ENCODE measurements at regions not wholly inside any gene's neighbourhood (a gene's known extent, or its start where the extent isn't known, plus 50 kb on each side); places are given as distances from the start of the nearest gene placed in this dataset.

DNA sequence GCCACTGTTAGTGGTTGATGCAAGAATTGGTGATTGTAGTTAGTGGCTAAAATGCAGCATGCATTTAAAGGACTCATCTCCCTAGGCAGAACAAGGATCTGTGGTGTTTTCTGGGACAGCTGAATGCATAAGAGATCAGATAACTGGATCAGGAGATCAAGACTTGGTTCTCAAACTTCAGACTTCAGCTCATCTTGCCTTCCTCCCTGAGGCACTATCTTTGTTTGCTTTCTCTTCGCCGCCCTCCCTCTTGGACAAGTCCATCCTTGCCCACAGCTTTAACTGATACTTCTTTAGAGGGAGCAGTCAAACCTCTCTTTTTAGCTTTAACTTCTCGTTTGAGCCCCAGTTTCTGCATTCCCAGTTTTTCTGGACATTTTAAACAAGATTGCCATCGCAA lies 195.4 kb upstream of the TPRG1 start:
- TF ChIP-seq, protein P1, sequence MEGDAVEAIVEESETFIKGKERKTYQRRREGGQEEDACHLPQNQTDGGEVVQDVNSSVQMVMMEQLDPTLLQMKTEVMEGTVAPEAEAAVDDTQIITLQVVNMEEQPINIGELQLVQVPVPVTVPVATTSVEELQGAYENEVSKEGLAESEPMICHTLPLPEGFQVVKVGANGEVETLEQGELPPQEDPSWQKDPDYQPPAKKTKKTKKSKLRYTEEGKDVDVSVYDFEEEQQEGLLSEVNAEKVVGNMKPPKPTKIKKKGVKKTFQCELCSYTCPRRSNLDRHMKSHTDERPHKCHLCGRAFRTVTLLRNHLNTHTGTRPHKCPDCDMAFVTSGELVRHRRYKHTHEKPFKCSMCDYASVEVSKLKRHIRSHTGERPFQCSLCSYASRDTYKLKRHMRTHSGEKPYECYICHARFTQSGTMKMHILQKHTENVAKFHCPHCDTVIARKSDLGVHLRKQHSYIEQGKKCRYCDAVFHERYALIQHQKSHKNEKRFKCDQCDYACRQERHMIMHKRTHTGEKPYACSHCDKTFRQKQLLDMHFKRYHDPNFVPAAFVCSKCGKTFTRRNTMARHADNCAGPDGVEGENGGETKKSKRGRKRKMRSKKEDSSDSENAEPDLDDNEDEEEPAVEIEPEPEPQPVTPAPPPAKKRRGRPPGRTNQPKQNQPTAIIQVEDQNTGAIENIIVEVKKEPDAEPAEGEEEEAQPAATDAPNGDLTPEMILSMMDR (IDR thresholded peaks at IDR 0.05): no peak
- TF ChIP-seq POLR2A (IDR thresholded peaks at IDR 0.05) (no peak), POLR2AphosphoS5 (IDR thresholded peaks at IDR 0.05) (no peak), EP300 (IDR thresholded peaks at IDR 0.05; ENCODE audit: low read depth) (no peak)
